Hematopoietic multipotent progenitor cell treated with erythropoietin and hydrocortisone succinate and interleukin-3 and kit ligand, for 6 days (in vitro differentiated cells): ENCODE measurements at regions not wholly inside any gene's neighbourhood (a gene's known extent, or its start where the extent isn't known, plus 50 kb on each side); places are given as distances from the start of the nearest gene placed in this dataset.
"Not testable (repeated sequence)": the region's sequence is repeated elsewhere in the genome, so short reads cannot be mapped to it uniquely, and the experiment has no call there.

Experiments
- DNase-seq: peaks from one replicate; pipeline ENCODE4 v3.0.0-alpha.2; 2015

DNA sequence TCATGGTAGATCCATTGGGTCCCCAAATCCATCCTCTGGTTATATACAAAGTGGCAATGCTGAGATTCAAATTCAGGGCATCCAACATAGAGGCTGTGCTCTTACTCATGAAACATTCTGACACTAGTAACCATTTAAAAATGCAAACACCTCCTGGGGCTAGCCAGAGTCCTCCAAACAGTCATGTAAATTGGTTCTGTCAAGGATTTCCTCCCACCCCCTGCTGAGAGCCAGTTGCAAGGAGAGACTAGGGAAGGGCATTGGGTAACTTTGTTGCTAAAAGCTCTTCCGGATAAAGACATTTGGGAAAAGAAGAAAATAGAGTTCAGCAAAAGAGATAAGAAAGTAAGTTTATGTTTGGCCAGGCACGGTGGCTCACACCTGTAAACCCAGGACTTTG lies 58.3 kb downstream of the ART5 start:
- not testable (repeated sequence) for DNase-seq

DNA sequence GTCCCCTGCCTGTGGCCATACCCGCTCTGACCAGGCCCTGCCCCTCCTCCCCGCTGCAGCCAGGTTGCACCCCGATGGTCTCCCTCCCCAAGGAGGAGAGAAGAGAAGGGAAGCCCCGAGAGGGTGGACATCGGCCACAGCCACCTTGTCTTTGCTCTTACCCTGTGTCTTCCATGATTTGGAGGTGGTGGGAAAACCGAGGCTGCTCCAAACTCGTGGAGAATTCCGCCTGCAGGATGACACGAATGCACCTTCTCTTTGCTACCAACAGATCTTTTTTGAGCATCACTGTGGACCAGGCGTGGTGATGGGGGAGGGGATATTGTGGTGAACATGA lies 60.4 kb downstream of the ART5 start:
- not testable (repeated sequence) for DNase-seq

DNA sequence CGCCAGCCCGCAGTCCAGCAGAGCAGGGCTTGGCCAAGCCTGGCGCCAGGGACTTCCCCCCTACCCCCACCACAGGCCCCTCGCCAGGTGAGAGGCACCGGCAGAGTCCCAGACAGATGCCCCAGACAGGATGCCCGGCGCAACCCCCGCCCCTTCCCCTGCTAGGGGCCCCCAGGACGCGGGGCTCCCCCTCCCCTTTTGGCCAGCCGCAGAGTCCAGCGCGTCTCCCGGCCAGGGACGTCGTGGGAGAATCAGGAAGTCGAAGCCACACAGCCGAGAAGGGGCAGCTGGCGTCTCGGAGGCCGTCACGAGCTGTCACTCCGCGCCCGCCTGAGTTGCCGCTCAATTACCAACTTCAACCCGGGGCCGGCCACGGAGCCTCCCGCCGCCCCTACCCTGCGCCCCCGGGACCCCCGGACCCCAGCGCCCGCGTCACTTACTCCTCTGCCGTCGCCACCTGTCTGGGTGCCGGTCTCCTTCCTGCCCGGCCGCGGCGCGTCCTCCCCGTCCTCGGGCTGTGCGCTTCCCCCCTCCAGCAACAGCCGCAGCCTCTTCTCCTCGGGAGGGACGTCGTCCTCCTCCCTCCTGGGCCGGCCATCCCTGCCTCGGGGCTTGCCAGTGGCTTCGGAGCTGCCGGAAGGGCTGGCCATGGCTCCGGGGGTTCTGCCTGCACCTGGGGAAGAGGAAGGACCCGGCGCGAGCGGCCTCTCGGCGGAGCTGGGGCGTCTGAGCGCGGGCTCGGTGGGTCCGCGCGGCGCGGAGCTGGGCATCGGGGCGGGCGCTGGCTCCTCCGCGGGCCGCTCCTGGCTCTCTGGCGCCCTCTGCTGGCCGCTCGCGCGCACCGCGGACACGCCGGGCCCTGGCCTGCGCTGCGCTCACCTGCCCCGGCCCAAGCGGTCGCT lies 61.1 kb downstream of the ART5 start:
- peak; percentile 45 for DNase-seq

DNA sequence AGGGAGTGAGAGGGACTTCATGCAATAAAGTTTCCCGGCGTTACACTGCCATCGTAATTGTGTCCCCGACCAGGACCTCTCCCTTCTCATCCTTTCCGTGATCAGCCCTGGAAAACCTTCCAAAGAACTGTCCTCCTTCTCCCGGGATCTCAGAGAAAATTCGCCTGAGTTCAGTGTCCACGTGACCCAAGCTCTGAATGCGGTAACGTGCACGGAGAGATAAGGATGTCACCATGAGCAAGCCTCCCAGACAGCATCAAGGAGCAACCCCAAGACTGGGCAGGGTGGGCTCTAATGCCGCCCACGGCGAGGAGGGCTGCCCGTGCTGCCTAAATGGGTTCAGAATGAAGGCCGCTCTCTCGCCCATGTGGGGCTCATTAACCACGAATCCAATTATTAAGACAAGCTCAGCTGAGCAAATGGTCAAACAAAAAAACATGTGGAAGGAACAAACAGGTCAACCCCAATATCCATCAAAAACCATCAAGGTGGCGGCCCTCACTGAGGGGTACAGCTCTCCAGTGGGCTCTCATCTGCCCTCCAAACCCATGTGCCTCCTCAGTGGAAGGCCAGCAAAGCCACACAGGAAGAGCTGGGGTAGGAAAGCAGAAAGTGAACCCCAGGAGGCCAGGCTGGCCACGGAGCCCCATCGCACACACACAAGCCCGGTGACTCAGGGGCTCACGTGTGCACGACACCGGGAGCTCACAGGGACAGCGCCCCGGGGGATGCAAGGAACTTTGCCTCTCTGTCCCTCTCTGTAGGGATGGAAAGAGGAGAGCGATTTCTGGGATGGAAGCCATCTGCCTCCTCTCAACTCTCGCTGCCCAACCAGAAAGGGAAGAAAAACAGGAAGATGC lies 62.0 kb downstream of the ART5 start:
- peak; percentile 19 for DNase-seq

DNA sequence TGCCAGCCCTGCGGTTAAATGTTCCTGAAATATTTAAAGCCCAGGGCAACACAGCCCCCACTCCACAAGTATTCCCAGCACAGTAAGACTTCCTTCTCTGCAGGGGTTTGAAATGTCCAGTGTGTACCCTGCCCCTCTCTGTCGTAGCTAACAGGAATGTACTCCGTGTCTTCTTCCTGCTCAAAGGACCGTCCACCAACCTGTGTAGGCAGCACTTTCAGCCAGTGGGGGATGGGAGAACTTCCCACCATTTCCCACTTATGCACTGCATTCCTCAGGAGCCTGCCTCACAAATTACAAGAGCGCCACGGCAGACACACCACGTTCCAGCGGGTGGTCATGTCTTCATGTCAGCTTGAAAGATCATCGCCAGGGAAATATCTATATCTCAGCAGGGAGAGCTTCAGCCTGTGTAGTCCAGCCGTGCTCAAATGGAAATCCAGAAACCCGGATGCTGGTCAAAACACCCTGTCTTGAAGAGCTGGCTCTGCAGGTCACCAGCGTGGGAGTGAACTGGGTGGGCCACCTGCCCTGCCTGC lies 65.7 kb downstream of the ART5 start:
- DNase-seq = not testable (repeated sequence)

DNA sequence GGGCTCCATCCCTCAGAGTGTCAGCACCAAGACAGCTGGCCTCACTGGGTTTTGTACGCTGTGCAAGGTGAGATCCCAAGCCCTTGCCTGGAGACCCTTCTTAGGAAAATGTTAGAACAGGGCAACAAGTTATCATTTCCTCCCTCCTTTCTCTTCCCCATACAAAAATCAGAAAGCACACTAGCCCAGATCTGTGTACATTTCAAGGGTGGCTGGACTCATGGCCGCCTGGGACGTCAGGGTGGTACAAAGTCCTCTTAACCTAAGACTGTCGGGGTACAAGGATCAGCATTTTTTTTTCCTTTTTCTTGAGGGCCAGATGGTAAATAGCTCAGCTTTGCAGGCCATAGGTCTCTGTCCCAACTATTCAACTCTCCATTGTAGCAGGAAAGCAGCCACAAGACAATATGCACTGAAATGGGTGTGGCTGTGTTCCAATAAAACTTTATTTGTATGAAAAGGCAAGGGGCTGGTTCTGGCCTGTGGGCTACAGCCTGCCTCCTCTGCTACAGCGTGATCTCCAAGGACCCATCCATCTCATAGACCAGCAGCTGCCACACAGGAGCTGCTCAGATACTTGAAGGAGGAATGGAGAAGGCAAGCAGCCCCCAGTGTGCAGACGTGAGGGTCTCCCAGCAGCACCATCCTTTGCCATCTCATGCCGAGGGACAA lies 68.7 kb downstream of the ART5 start:
- not testable (repeated sequence) for DNase-seq

DNA sequence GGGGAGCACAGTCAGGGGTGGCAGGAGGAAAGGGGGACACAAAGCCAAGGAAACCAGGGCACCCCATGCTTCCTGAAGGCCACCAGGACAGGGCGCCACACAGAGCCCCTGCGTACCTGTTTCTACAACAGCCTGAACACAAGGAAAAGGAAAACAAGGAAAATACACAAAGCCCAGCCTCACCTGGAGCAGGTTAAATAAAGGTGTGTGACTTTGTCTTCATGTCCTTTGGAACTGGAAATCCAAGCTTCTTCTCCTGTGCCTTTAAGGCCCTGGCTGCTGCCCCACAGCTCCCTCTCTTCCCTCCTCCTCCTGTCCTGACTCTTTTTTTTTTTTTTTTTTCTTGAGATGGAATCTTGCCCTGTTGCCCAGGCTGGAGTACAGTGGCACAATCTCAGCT lies 70.0 kb downstream of the ART5 start:
- not testable (repeated sequence) for DNase-seq

DNA sequence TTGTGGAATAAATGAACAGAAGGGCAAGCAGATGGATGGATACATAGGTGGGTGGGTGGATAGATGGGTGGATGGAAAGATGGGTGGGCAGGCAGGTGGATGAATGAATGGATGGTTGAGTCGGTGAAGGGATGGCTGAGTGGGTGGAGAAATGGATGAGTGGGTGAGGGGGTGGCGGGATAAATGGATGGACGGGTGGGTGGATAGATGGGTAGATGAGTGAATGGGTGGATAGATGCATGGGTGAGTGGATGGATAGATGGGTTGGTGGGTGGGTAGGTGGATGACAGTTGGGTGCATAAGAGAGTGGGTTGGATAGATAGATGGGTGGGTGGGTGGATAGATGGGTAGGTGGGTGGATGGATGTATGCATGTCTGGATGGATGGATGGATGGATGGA lies 76.0 kb downstream of the ART5 start:
- DNase-seq = not testable (repeated sequence)

DNA sequence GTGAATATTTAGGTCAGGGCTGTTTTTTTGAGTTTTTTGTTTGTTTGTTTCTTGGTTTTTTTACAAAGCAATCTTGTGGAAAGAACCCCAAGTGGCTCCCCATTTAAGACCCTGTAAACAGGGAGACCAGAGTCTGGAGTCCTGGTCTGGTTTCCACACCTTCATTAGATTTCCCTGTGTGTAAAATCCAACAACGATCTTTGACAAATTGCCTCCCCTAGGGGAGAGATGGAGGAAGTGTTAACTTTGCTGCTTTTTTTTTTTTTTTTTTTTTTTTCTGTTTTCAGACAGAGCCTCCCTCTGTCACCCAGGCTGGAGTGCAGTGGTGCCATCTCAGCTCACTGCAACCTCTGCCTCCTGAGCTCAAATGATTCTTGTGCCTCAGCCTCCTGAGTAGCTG lies 77.4 kb downstream of the ART5 start:
- DNase-seq = peak; percentile 61

DNA sequence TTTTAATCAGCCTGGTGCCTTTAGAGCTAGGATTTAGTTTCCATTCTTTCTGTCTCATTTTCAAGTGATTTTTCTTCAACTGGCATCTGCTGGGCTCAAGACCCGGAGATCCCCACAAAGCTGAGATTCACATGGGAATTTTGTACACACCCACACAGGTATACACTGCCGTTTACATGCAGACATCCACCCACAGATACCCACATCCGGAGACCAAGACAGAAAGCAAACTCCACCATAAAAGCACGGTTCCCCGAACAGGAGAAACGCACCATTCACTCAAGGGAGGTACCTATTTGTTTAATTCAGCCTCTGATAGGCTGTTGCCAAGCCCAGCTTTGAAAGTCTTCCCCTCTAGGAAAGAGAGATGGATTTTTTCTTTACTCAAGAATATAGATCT lies 87.2 kb downstream of the ART5 start:
- DNase-seq = not testable (repeated sequence)

DNA sequence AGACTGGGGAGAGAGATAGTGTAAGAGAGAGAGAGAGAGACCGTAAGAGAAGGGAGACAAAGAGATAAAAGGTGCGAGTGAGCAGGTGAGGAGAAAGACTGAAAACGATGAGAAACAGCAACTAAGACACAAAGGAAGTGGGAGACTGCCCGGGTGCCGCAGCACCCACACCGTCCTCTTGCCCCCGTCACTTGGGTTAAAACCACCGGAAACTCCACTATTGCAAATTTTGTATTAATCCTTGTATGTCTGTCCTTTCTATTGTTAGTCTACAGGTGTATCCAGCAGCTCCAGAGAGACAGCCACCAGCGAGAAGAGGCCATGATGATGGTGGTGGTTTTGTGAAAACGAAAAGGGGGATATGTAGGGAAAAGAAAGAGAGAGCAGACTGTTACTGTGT lies 96.8 kb downstream of the ART5 start:
- DNase-seq = not testable (repeated sequence)

DNA sequence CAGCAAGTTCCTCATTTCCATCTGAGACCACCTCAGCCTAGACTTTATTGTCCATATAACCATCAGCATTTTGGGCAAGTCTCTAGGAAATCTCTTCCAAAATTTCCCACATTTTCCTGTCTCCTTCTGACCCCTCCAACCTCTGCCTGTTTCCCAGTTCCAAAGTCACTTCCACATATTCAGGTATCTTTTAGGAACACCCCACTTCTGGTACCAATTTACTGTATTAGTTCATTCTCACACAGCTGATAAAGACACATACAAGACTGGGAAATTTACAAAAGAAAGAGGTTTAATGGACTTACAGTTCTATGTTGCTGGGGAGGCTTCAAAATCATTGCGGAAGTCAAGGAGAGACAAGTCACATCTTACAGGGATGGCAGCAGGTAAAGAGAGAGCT lies 103.6 kb downstream of the ART5 start:
- not testable (repeated sequence) for DNase-seq

DNA sequence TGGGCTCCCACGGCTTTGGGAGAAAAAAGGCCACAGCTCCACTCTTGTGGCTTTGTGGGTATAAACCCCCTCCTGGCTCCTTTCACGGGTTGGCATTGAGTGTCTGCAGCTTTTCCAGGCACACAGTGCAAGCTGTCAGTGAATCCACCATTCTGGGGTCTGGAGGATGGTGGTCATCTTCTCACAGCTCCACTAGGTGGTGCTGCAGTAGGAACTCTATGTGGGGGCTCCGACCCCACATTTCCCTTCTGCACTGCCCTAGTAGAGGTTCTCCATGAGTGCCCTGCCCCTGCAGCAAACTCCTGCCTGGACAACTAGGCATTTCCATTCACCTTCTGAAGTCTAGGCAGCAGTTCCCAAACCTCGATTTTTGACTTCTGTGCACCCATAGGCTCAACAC lies 104.5 kb downstream of the ART5 start:
- DNase-seq = not testable (repeated sequence)

DNA sequence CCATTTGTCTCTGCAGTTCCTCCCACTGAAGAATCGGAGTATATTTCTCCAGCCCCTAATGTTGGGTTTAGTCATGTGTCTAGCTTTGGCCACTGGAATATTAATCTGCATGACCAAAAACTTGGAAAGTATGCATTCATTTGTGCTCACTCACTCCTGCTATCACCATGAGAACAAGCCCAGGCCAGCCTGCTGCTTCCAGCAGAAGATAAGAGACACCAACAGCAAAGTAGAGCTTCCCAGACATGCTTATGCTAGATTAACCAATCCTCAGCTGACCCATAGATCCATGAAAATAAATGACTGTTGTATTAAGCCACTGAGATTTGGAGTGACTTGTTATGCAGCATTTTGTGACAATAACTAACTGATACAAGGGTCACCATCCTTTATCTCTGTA lies 108.8 kb downstream of the ART5 start:
- not testable (repeated sequence) for DNase-seq

DNA sequence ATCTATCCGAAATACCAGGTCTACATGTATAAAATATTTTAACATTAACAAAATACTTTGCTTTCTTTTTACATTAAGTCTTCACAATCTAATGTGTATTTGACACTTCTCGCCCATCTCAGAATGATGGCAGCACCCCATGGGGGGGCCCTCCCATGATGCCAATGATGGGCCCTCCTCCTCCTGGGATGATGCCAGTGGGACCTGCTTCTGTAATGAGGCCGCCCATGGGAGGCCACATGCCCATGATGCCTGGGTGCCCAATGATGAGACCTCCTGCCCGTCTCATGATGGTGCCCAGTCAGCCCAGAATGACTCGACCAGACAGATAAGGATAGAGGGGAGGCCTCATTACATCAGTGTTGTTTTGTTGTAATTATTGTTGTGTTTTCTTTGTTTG lies 110.5 kb downstream of the ART5 start:
- DNase-seq = not testable (repeated sequence)

DNA sequence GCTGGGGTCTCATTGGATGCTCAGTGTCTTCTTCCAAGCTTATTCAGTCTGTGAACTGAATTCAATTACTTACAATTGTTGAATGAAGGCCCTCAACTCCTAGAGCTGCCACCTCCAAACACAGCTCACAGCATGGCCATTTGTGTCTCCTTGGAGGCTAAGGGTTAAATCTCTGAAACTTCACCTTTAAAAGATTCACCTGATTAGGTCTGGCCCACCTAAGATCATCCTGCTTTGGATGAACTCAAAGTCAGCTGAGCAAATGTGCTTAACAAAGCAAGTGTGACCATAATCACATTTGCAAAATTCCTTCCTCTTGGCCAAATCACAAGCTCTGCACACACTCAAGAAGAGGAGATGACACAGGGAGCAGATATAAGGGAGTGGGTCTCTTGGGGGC lies 118.2 kb downstream of the ART5 start:
- DNase-seq = not testable (repeated sequence)

DNA sequence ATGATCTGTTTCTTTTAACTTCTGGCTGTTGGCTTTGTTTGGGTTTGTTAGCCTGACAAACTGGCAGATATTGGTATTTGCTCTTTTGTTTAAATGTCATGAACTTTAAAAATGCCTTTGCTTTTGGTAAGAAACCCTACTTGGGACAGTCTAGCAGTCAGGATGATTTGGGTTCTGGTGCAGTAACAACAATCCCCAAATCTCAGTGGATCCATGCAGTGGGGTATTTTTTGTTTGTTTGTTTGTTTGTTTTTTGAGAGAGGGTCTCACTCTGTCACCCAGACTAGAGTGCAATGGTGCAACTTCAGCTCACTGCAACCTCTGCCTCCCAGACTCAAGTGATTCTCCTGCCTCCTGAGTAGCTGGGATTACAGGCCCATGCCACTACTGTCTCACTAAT lies 120.9 kb downstream of the ART5 start:
- not testable (repeated sequence) for DNase-seq

DNA sequence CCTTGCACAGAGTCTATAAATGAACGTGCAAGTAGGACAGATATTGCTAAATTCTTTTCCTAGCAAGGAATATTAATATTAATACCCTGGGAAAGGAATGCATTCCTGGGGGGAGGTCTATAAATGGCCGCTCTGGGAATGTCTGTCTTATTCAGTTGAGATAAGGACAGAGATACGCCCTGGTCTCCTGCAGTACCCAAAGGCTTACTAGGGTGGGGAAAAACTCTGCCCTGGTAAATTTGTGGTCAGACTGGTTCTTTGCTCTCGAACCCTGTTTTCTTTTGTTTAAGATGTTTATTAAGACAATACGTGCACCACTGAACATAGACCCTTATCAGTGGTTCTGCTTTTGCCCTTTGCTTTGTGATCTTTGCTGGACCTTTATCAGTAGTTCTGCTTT lies 122.0 kb downstream of the ART5 start:
- peak; percentile 14 for DNase-seq

DNA sequence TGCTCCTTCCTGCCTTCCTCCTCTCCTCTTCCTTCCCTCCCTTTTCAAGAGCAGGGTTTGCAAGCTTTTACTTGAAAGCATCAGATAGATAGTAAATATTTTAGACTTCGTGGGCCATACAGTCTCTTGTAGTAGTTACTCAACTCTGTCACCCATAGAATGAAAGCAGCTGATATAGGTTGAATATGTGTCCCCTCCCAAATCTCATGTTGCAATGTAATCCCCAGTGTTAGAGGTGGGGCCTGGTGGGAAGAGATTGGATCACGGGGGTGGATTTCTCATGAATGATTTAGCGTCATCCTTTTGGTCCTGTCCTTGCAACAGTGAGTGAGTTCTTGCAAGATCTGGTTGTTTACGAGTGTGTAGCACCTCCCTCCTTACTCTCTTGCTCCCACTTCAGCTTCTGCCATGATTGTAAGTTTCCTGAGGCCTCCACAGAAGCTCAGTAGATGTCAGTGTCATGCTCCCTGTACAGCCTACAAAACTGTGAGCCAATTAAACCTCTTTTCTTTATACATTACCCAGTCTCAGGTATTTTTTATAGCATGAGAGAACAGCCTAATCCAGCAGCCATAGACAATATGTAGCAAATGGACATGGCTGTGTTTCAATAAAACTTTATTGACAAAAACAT lies 124.7 kb downstream of the ART5 start:
- peak; percentile 48 for DNase-seq

DNA sequence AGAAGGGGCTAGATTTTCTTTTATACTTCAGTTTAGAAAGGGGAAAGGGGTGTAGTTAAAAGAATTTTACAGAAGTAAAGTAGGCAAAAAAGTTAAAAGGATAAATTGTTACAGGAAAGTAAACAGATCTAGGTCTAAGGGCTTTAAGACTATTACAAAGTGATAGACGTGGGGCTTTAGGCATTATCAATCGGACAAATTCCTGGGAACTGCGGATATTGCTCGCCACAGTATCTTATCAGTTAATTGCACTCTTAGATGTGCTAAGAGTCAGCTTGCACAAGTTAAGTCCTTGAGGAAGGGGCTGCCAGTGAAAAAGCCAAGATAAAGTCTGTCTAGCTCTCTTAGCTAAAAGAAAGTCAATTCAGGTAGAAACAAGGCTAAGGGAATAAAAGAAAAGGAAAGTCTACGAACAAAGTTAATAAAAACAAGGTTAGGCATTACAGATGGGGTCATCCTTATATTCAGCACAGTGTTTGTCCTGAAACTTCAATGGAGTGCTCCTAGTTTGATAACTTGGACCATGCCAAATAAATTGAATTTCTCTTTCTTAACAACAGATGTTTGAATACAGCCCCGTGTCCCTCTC lies 125.4 kb downstream of the ART5 start:
- DNase-seq = not testable (repeated sequence)

DNA sequence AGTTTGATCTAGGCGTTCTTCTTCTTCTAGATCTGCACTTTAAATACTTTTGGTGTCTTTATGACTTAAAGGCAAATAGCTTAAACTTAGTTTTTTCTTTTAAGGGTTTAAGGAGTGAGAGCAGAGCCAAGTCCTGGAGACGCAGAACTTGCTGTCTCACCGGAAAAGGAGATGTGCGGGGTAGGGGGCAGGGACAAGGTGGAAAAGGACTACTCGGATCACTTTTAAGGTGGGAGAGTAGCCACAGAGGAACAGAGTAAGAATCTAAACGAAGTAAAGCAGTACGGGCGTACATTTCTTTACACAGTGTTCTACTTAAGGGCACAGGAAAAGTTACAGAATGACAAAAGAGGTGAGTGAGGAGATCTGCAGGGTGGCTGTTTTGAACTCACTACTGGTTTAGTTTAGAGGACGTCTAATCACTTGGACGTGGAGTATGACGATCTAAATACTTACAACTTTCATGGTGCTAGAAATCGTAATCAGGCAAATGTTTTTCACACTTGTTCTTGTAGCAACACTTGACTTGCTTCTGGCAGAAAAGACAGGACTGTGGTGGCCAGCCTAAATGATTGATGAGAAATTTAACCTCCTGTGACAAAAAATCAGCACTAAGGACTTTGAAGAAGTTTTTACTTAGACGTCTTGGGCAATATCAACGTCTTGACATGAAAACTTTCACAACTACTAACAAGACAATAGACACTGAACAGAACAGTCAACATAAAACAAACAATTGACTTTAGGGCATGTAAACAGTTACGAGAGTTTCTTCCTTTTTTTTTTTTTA lies 127.0 kb downstream of the ART5 start:
- not testable (repeated sequence) for DNase-seq
